GM19328 (cell line): ENCODE measurements at regions not wholly inside any gene's neighbourhood (a gene's known extent, or its start where the extent isn't known, plus 50 kb on each side); places are given as distances from the start of the nearest gene placed in this dataset.

Experiments
- ATAC-seq: cut with Tn5 transposase; IDR thresholded peaks from one replicate; pipeline ENCODE4 v1.9.1; 2021; ENCODE audit warnings: mild to moderate bottlenecking, moderate library complexity; ENCODE audit not compliant: unreplicated experiment

GRCh38 chr2:116645155-116645554, 1169.3 kb upstream of the DDX18 start:
- ATAC-seq = no peak

- ATAC-seq = no peak
These were observed 1145.8 kb upstream of the DDX18 start for GRCh38 chr2:116668691-116669090.

- ATAC-seq = no peak
These were observed 1144.7 kb upstream of the DDX18 start for GRCh38 chr2:116669782-116670181.

GRCh38 chr2:116674188-116674587, 1140.3 kb upstream of the DDX18 start:
- ATAC-seq = no peak

- no peak for ATAC-seq
These were observed 1137.7 kb upstream of the DDX18 start for GRCh38 chr2:116676776-116677175.

GRCh38 chr2:116680256-116680936, 1134.1 kb upstream of the DDX18 start:
- ATAC-seq = no peak

GRCh38 chr2:116687371-116687770, 1127.1 kb upstream of the DDX18 start:
- no peak for ATAC-seq

GRCh38 chr2:116692988-116693387, 1121.5 kb upstream of the DDX18 start:
- no peak for ATAC-seq

GRCh38 chr2:116696223-116696622, 1118.3 kb upstream of the DDX18 start:
- ATAC-seq = no peak

GRCh38 chr2:116696903-116697302, 1117.6 kb upstream of the DDX18 start:
- no peak for ATAC-seq

GRCh38 chr2:116706396-116706795, 1108.1 kb upstream of the DDX18 start:
- ATAC-seq = no peak

GRCh38 chr2:116716038-116716437, 1098.5 kb upstream of the DDX18 start:
- no peak for ATAC-seq

- ATAC-seq = no peak
These were observed 1098.0 kb upstream of the DDX18 start for GRCh38 chr2:116716444-116716843.

GRCh38 chr2:116717832-116718231, 1096.7 kb upstream of the DDX18 start:
- no peak for ATAC-seq

GRCh38 chr2:116718451-116718850, 1096.0 kb upstream of the DDX18 start:
- ATAC-seq = no peak

GRCh38 chr2:116719836-116720235, 1094.7 kb upstream of the DDX18 start:
- ATAC-seq = no peak

- no peak for ATAC-seq
These were observed 1089.9 kb upstream of the DDX18 start for GRCh38 chr2:116724550-116724949.

- ATAC-seq = no peak
These were observed 1082.2 kb upstream of the DDX18 start for GRCh38 chr2:116732322-116732721.

- ATAC-seq = no peak
These were observed 1080.8 kb upstream of the DDX18 start for GRCh38 chr2:116733699-116734098.

- ATAC-seq = no peak
These were observed 1076.5 kb upstream of the DDX18 start for GRCh38 chr2:116737951-116738350.

GRCh38 chr2:116747103-116747502, 1067.4 kb upstream of the DDX18 start:
- no peak for ATAC-seq

GRCh38 chr2:116749994-116750393, 1064.5 kb upstream of the DDX18 start:
- ATAC-seq = no peak

- no peak for ATAC-seq
These were observed 1060.0 kb upstream of the DDX18 start for GRCh38 chr2:116754381-116755101.
